ENCODE measurements at regions not wholly inside any gene's neighbourhood (a gene's known extent, or its start where the extent isn't known, plus 50 kb on each side); places are given as distances from the start of the nearest gene placed in this dataset.
"Not testable (repeated sequence)": the region's sequence is repeated elsewhere in the genome, so short reads cannot be mapped to it uniquely, and the experiment has no call there.

- no peak for DNase-seq
Observed at GRCh38 chr12:131318045-131318685, 364.5 kb downstream of the ADGRD1 start.

- no peak for DNase-seq
Observed at GRCh38 chr12:131321988-131322387, 368.3 kb downstream of the ADGRD1 start.

GRCh38 chr12:131322460-131322859 is 368.8 kb downstream of the ADGRD1 start:
- not testable (repeated sequence) for DNase-seq

GRCh38 chr12:131323879-131324278 is 370.2 kb downstream of the ADGRD1 start:
- no peak for DNase-seq

GRCh38 chr12:131327521-131328488 is 374.1 kb downstream of the ADGRD1 start:
- DNase-seq, result no peak

GRCh38 chr12:131328861-131329845 is 375.4 kb downstream of the ADGRD1 start:
- DNase-seq, result not testable (repeated sequence)

GRCh38 chr12:131330106-131330815 is 376.6 kb downstream of the ADGRD1 start:
- no peak for DNase-seq

GRCh38 chr12:131331148-131331750 is 377.5 kb downstream of the ADGRD1 start:
- no peak for DNase-seq

GRCh38 chr12:131332224-131332623 is 378.5 kb downstream of the ADGRD1 start:
- DNase-seq, result no peak

- DNase-seq, result no peak
Observed at GRCh38 chr12:131333136-131333535, 377.8 kb upstream of the SFSWAP start.

GRCh38 chr12:131333621-131334440 is 377.1 kb upstream of the SFSWAP start:
- DNase-seq, result no peak

GRCh38 chr12:131334835-131335234 is 376.1 kb upstream of the SFSWAP start:
- DNase-seq, result no peak

GRCh38 chr12:131335456-131335855 is 375.4 kb upstream of the SFSWAP start:
- no peak for DNase-seq

- DNase-seq, result not testable (repeated sequence)
Observed at GRCh38 chr12:131337861-131338260, 373.0 kb upstream of the SFSWAP start.

GRCh38 chr12:131340616-131341210 is 370.2 kb upstream of the SFSWAP start:
- no peak for DNase-seq

GRCh38 chr12:131341608-131342007 is 369.3 kb upstream of the SFSWAP start:
- DNase-seq, result not testable (repeated sequence)

GRCh38 chr12:131343436-131343835 is 367.5 kb upstream of the SFSWAP start:
- DNase-seq, result not testable (repeated sequence)

GRCh38 chr12:131344715-131345520 is 366.0 kb upstream of the SFSWAP start:
- DNase-seq, result not testable (repeated sequence)
